SK-N-SH (cell line): ENCODE measurements at regions not wholly inside any gene's neighbourhood (a gene's known extent, or its start where the extent isn't known, plus 50 kb on each side); places are given as distances from the start of the nearest gene placed in this dataset.

Experiments
- CTCF ChIA-PET: fragments of 300-600, 350-600 bp; formaldehyde crosslinking; extraction: SDS; loops from one replicate; lab custom pipeline; 2021; lab: Yijun Ruan, JAX
- POLR2A ChIA-PET: fragments of 350-600 bp; sonication (Branson Sonifier 250); formaldehyde crosslinking; extraction: SDS; loops from one replicate; lab custom pipeline; 2020; ENCODE audit warnings: antibody characterized with exemption, inconsistent platforms; lab: Yijun Ruan, JAX
- DNase-seq: peaks from one replicate; pipeline ENCODE4 v3.0.0; 2012
- H2AFZ ChIP-seq: fragments of 200-600 bp; sonication (generic); 2 replicates; pipeline ENCODE4 v1.8.1; 2016; ENCODE audit warnings: antibody characterized with exemption, mild to moderate bottlenecking, low read depth
- H3F3A ChIP-seq: fragments of 200-600 bp; sonication (generic); replicated peaks from 2 replicates; pipeline ENCODE3; 2016; ENCODE audit warnings: antibody characterized with exemption, mild to moderate bottlenecking; ENCODE audit not compliant: insufficient read depth
- H3K27ac ChIP-seq, 2 experiments: fragments of 200-500 bp in 1 of 2; fragments of 200-600 bp in 1 of 2; sonication (Bioruptor generic) in 1 of 2; sonication (generic), shearing (Covaris generic) in 1 of 2; 2 replicates each; pipeline versions ENCODE4 v1.5.1 to v1.6.1; 2014 to 2016; ENCODE audit warnings: low read depth in 2 of 2, inconsistent platforms in 1 of 2, low read length in 1 of 2, mild to moderate bottlenecking in 1 of 2, mixed read lengths in 1 of 2
- H3K27me3 ChIP-seq: fragments of 200-600 bp; sonication (generic), shearing (Covaris generic); 2 replicates; pipeline ENCODE4 v1.6.1; 2016; ENCODE audit warnings: mixed run types; ENCODE audit not compliant: insufficient read depth
- H3K36me3 ChIP-seq, 2 experiments: fragments of 200-500 bp in 1 of 2; fragments of 200-600 bp in 1 of 2; sonication (Bioruptor generic) in 1 of 2; sonication (generic) in 1 of 2; replicated peaks in 1 of 2; 2 replicates each; pipeline versions ENCODE3 to v1.5.1; 2014 to 2016; ENCODE audit warnings: low read length in 1 of 2, mild to moderate bottlenecking in 1 of 2; ENCODE audit not compliant: insufficient read depth in 2 of 2, control insufficient read depth in 1 of 2
- H3K4me1 ChIP-seq, 2 experiments: fragments of 200-500 bp in 1 of 2; fragments of 200-600 bp in 1 of 2; sonication (Bioruptor generic) in 1 of 2; sonication (generic), shearing (Covaris generic) in 1 of 2; 2 replicates each; pipeline versions ENCODE4 v1.5.1 to v1.6.1; 2014 to 2016; ENCODE audit warnings: low read depth in 1 of 2, low read length in 1 of 2, mixed run types in 1 of 2; ENCODE audit not compliant: insufficient read depth in 2 of 2, control insufficient read depth in 1 of 2
- H3K4me2 ChIP-seq: fragments of 200-600 bp; sonication (generic), shearing (Covaris generic); 2 replicates; pipeline ENCODE4 v1.6.1; 2017; ENCODE audit warnings: mixed run types
- H3K4me3 ChIP-seq, 2 experiments: fragments of 200-500 bp in 1 of 2; fragments of 200-600 bp in 1 of 2; sonication (Bioruptor generic) in 1 of 2; sonication (generic), shearing (Covaris generic) in 1 of 2; 2 replicates each; pipeline versions ENCODE4 v1.5.1 to v1.8.1; 2014 to 2016; ENCODE audit warnings: low read depth in 2 of 2, inconsistent platforms in 1 of 2, low read length in 1 of 2, mild to moderate bottlenecking in 1 of 2, mixed read lengths in 1 of 2, moderate library complexity in 1 of 2
- H3K79me2 ChIP-seq: fragments of 200-600 bp; sonication (generic); 2 replicates; pipeline ENCODE4 v1.8.1; 2017; ENCODE audit warnings: mild to moderate bottlenecking; ENCODE audit not compliant: insufficient read depth
- H3K9ac ChIP-seq: fragments of 200-600 bp; sonication (generic); 2 replicates; pipeline ENCODE4 v1.6.1; 2017; ENCODE audit warnings: mixed run types
- H3K9me2 ChIP-seq: fragments of 200-600 bp; sonication (generic); 2 replicates; pipeline ENCODE4 v1.6.1; 2017; ENCODE audit warnings: mixed run types
- H3K9me3 ChIP-seq: fragments of 200-600 bp; sonication (generic); 2 replicates; pipeline ENCODE4 v1.6.1; 2017; ENCODE audit warnings: mixed run types, mild to moderate bottlenecking, moderate library complexity
- H4K20me1 ChIP-seq: fragments of 200-600 bp; sonication (generic); 2 replicates; pipeline ENCODE4 v1.6.1; 2017; ENCODE audit warnings: mild to moderate bottlenecking, mixed run types; ENCODE audit not compliant: insufficient read depth
- CTCF ChIP-seq: fragments of 200-600 bp; sonication (generic); IDR thresholded peaks from 2 replicates; pipeline ENCODE4 v1.6.1; 2017; ENCODE audit warnings: antibody characterized with exemption, mild to moderate bottlenecking, moderate library complexity
- ELF1 ChIP-seq: IDR thresholded peaks from 2 replicates; pipeline ENCODE4 v1.4.0; 2012
- FOSL2 ChIP-seq: IDR thresholded peaks from 2 replicates; pipeline ENCODE4 v1.4.0; 2012; ENCODE audit warnings: low read depth, mild to moderate bottlenecking, moderate library complexity, borderline replicate concordance
- FOXJ3 ChIP-seq: sonication (generic); formaldehyde crosslinking; IDR thresholded peaks from 2 replicates; pipeline ENCODE4 v1.5.1; 2020; ENCODE audit warnings: mild to moderate bottlenecking, missing genetic modification reagents
- FOXM1 ChIP-seq: IDR thresholded peaks from 2 replicates; pipeline ENCODE4 v1.4.0; 2012; ENCODE audit warnings: low read depth, mild to moderate bottlenecking
- GABPA ChIP-seq: IDR thresholded peaks from 2 replicates; pipeline ENCODE4 v1.4.0; 2012; ENCODE audit warnings: low read depth, mild to moderate bottlenecking
- GATA2 ChIP-seq: sonication (generic); formaldehyde crosslinking; IDR thresholded peaks from 2 replicates; pipeline ENCODE4 v1.5.0; 2020; ENCODE audit warnings: mild to moderate bottlenecking, missing genetic modification reagents
- JUND ChIP-seq: IDR thresholded peaks from 2 replicates; pipeline ENCODE4 v1.4.0; 2012
- MAX ChIP-seq: IDR thresholded peaks from 2 replicates; pipeline ENCODE4 v1.4.0; 2012; ENCODE audit warnings: low read depth
- MEF2A ChIP-seq: IDR thresholded peaks from 2 replicates; pipeline ENCODE4 v1.4.0; 2012; ENCODE audit warnings: low read depth, borderline replicate concordance
- NRF1 ChIP-seq: IDR thresholded peaks from 2 replicates; pipeline ENCODE4 v1.6.1; 2012; ENCODE audit warnings: low read depth, mild to moderate bottlenecking, low read length
- POLR2AphosphoS5 ChIP-seq: IDR thresholded peaks from 2 replicates; pipeline ENCODE4 v1.6.1; 2012; ENCODE audit warnings: low read depth, low read length
- REST ChIP-seq: IDR thresholded peaks from 2 replicates; pipeline ENCODE4 v1.6.1; 2012; ENCODE audit warnings: mild to moderate bottlenecking, low read depth, low read length, moderate library complexity
- SIN3A ChIP-seq: IDR thresholded peaks from 2 replicates; pipeline ENCODE4 v1.6.1; 2012; ENCODE audit warnings: low read depth, mild to moderate bottlenecking, low read length, moderate library complexity, borderline replicate concordance
- SMC3 ChIP-seq: IDR thresholded peaks from 2 replicates; pipeline ENCODE4 v1.6.1; 2012; ENCODE audit warnings: low read depth, low read length, improper control_type of control experiment
- TCF12 ChIP-seq: IDR thresholded peaks from 2 replicates; pipeline ENCODE4 v1.4.0; 2012
- TEAD4 ChIP-seq: IDR thresholded peaks from 2 replicates; pipeline ENCODE4 v1.4.0; 2012; ENCODE audit warnings: mild to moderate bottlenecking, borderline replicate concordance; ENCODE audit not compliant: insufficient read depth
- USF1 ChIP-seq: IDR thresholded peaks from 2 replicates; pipeline ENCODE4 v1.4.0; 2012; ENCODE audit warnings: low read depth, borderline replicate concordance
- YY1 ChIP-seq: IDR thresholded peaks from 2 replicates; pipeline ENCODE4 v1.4.0; 2012; ENCODE audit warnings: low read depth, mild to moderate bottlenecking
- WGBS: methylation state at CpG from one replicate; pipeline ENCODE4 v1.1.6; 2017; ENCODE audit warnings: low lambda C conversion rate; 5-methylcytosine and 5-hydroxymethylcytosine counted together

- Histone ChIP-seq H3F3A (peaks cover 6% of the 10 kb centered on the region), H3K9ac (no peak overlapping the region), H3K79me2 (no peaks in the 10 kb centered on the region), H3K4me2 (no peak overlapping the region), H2AFZ (peak overlapping the region; percentile 44; the same call in 1 of the 2 replicates), H3K4me3 (no peak overlapping the region), H3K36me3 (no peaks in the 10 kb centered on the region), H4K20me1 (no peaks in the 10 kb centered on the region), H3K4me1 (peaks cover 0 to 41% of the 10 kb centered on the region in 2 experiments; a peak in 1 of 4 replicates), H3K27ac (no peak overlapping the region), H3K27me3 (no peaks in the 10 kb centered on the region), H3K9me3 (no peaks in the 10 kb centered on the region), H3K9me2 (no peaks in the 10 kb centered on the region)
- 98% methylated on average over 2 of the region's 2 CpGs for WGBS
- CTCF ChIA-PET = interaction anchor here (1.5 kb wide), 1 partner anchor 9 kb away, joined by 3 read pairs; no protein-coding TSS in a partner anchor
- POLR2A ChIA-PET = no interaction called here
- TF ChIP-seq SMC3 (no peak), USF1 (no peak), ELF1 (no peak), GABPA (no peak), GATA2 (no peak), JUND (no peak), CTCF (no peak), POLR2AphosphoS5 (no peak), FOXJ3 (CRISPR knock-in tag) (no peak)
- DNase-seq = no peak
Measured at GRCh38 chr5:145246379-145246778, 588.8 kb downstream of the PRELID2 start.

GRCh38 chr5:145245354-145245753 is 589.8 kb downstream of the PRELID2 start:
- no peak for TF ChIP-seq NRF1
- TF ChIP-seq TEAD4 = no peak
- no peak for TF ChIP-seq FOSL2
- TF ChIP-seq POLR2AphosphoS5 = no peak
- no peak for TF ChIP-seq FOXM1
- TF ChIP-seq TCF12 = no peak
- no peak for TF ChIP-seq REST
- no peak for TF ChIP-seq MEF2A
- TF ChIP-seq FOXJ3 (CRISPR knock-in tag) = no peak
- no peak for TF ChIP-seq MAX
- no peak for TF ChIP-seq JUND
- no peak for TF ChIP-seq SIN3A
- TF ChIP-seq YY1 = no peak
- 86% methylated on average over 5 of the region's 5 CpGs for WGBS
- Histone ChIP-seq H3K4me3 (no peak overlapping the region), H3K4me1 (peaks cover 0 to 41% of the 10 kb centered on the region in 2 experiments; a peak in 1 of 4 replicates), H3K79me2 (no peaks in the 10 kb centered on the region), H3F3A (peaks cover 6% of the 10 kb centered on the region), H3K9ac (no peak overlapping the region; the same call in 1 of the 2 replicates), H4K20me1 (no peaks in the 10 kb centered on the region), H3K4me2 (0 out of 2 replicates have a peak overlapping the region, but pooled peaks have one; percentile 11), H3K9me2 (no peaks in the 10 kb centered on the region), H3K27ac (peak overlapping the region in 1 of 2 experiments; percentile 56; a peak in 2 of 4 replicates), H3K9me3 (no peaks in the 10 kb centered on the region), H3K36me3 (no peaks in the 10 kb centered on the region), H3K27me3 (no peaks in the 10 kb centered on the region), H2AFZ (peak overlapping the region; percentile 65; the same call in 1 of the 2 replicates)
- ChIA-PET CTCF (interaction anchor here (1.5 kb wide), 1 partner anchor 8 kb away, joined by 3 read pairs; no protein-coding TSS in a partner anchor), POLR2A (no interaction called here)
- no peak for DNase-seq
